ENCODE measurements at regions not wholly inside any gene's neighbourhood (a gene's known extent, or its start where the extent isn't known, plus 50 kb on each side); places are given as distances from the start of the nearest gene placed in this dataset.
A peak's percentile ranks its signal among the peaks of the same experiment; 100 is the strongest.

GRCh38 chr13:37225414-37226070 lies 120.1 kb upstream of the CSNK1A1L start:
- no peak for DNase-seq (ENCODE audit: low spot score)

GRCh38 chr13:37216331-37216730 lies 110.9 kb upstream of the CSNK1A1L start:
- DNase-seq (ENCODE audit: low spot score): no peak

GRCh38 chr13:37212826-37213225 lies 107.4 kb upstream of the CSNK1A1L start:
- DNase-seq (ENCODE audit: low spot score): no peak

GRCh38 chr13:37211487-37211886 lies 106.0 kb upstream of the CSNK1A1L start:
- no peak for DNase-seq (ENCODE audit: low spot score)

GRCh38 chr13:37209621-37210580 lies 104.4 kb upstream of the CSNK1A1L start:
- no peak for DNase-seq (ENCODE audit: low spot score)

GRCh38 chr13:37207691-37208451 lies 102.4 kb upstream of the CSNK1A1L start:
- no peak for DNase-seq (ENCODE audit: low spot score)

GRCh38 chr13:37202264-37202663 lies 96.8 kb upstream of the CSNK1A1L start:
- DNase-seq (ENCODE audit: low spot score): no peak

GRCh38 chr13:37201081-37201480 lies 95.6 kb upstream of the CSNK1A1L start:
- no peak for DNase-seq (ENCODE audit: low spot score)

GRCh38 chr13:37198629-37199028 lies 93.2 kb upstream of the CSNK1A1L start:
- no peak for DNase-seq (ENCODE audit: low spot score)

- DNase-seq (ENCODE audit: low spot score): no peak
Observed at GRCh38 chr13:37195621-37196020, 90.2 kb upstream of the CSNK1A1L start.

GRCh38 chr13:37194428-37194861 lies 89.0 kb upstream of the CSNK1A1L start:
- DNase-seq (ENCODE audit: low spot score): no peak

GRCh38 chr13:37192956-37193355 lies 87.5 kb upstream of the CSNK1A1L start:
- no peak for DNase-seq (ENCODE audit: low spot score)

- no peak for DNase-seq (ENCODE audit: low spot score)
Observed at GRCh38 chr13:37187621-37188020, 82.2 kb upstream of the CSNK1A1L start.

GRCh38 chr13:37187105-37187504 lies 81.6 kb upstream of the CSNK1A1L start:
- no peak for DNase-seq (ENCODE audit: low spot score)

GRCh38 chr13:37181620-37182019 lies 76.2 kb upstream of the CSNK1A1L start:
- no peak for DNase-seq (ENCODE audit: low spot score)

- DNase-seq (ENCODE audit: low spot score): no peak
Observed at GRCh38 chr13:37179645-37180044, 74.2 kb upstream of the CSNK1A1L start.

- no peak for DNase-seq (ENCODE audit: low spot score)
Observed at GRCh38 chr13:37177125-37177524, 71.7 kb upstream of the CSNK1A1L start.

GRCh38 chr13:37175996-37176395 lies 70.5 kb upstream of the CSNK1A1L start:
- DNase-seq (ENCODE audit: low spot score): no peak

GRCh38 chr13:37173214-37173613 lies 67.8 kb upstream of the CSNK1A1L start:
- no peak for DNase-seq (ENCODE audit: low spot score)

GRCh38 chr13:37172226-37172625 lies 66.8 kb upstream of the CSNK1A1L start:
- peak; percentile 11 for DNase-seq (ENCODE audit: low spot score)

GRCh38 chr13:37168926-37169325 lies 63.5 kb upstream of the CSNK1A1L start:
- DNase-seq (ENCODE audit: low spot score): no peak

- DNase-seq (ENCODE audit: low spot score): no peak
Observed at GRCh38 chr13:37168151-37168550, 62.7 kb upstream of the CSNK1A1L start.
